ENCODE measurements at regions not wholly inside any gene's neighbourhood (a gene's known extent, or its start where the extent isn't known, plus 50 kb on each side); places are given as distances from the start of the nearest gene placed in this dataset.

GRCh38 chr6:6883011-6883410 is 224.8 kb upstream of the RREB1 start:
- H3K9ac ChIP-seq = no peak overlapping the region
- Mint-ChIP-seq H3K27ac (no peak overlapping the region), H3K36me3 (no peaks in the 10 kb centered on the region), H3K4me3 (no peak overlapping the region), H3K9me3 (no peaks in the 10 kb centered on the region), H3K4me1 (no peaks in the 10 kb centered on the region), H3K27me3 (ENCODE audit: insufficient read depth, low read depth) (peaks cover 3% of the 10 kb centered on the region)
- no peak overlapping the region for H3K4me3 ChIP-seq
- no peaks in the 10 kb centered on the region for H3F3A ChIP-seq (ENCODE audit: low read depth)
- no peaks in the 10 kb centered on the region for H4K20me1 ChIP-seq (ENCODE audit: low read depth)
- H3K79me2 ChIP-seq (ENCODE audit: low read depth) = no peaks in the 10 kb centered on the region
- no peaks in the 10 kb centered on the region for H3K27me3 ChIP-seq
- no peak for DNase-seq (ENCODE audit: low spot score)
- H3K4me1 ChIP-seq = no peaks in the 10 kb centered on the region
- H3K4me2 ChIP-seq = no peak overlapping the region
- TF ChIP-seq EZH2 (IDR thresholded peaks at IDR 0.05) = no peak
- no peak for TF ChIP-seq EZH2phosphoT487 (IDR thresholded peaks at IDR 0.05)
- TF ChIP-seq CTCF (IDR thresholded peaks at IDR 0.05) = no peak
- no peaks in the 10 kb centered on the region for H3K9me3 ChIP-seq (ENCODE audit: low read depth)
- H2AFZ ChIP-seq (replicated peaks) = no peak overlapping the region
- no peaks in the 10 kb centered on the region for H3K36me3 ChIP-seq
- H3K27ac ChIP-seq = no peak overlapping the region

DNA sequence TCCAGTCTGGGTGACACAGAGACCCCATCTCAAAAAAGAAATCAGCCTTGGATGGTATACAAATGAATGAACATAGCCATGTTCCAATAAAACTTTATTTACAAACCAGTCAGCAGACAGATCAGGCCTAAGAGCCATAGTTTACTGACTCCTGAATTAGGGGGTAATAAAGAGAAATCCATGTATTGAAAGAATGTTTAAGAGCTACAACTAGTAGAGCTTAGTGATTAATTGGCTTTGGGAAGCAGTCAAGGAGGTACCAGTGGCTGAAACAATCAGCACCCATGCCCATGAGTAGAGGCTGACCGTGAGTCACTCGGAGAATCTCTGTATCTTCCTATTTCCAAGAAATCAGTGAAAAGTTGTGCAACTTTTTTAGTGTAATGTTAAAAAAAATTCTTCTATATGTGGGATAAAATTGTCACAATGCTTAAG is 223.6 kb upstream of the RREB1 start:
- H3K27me3 Mint-ChIP-seq (ENCODE audit: insufficient read depth, low read depth) = peaks cover 3% of the 10 kb centered on the region

DNA sequence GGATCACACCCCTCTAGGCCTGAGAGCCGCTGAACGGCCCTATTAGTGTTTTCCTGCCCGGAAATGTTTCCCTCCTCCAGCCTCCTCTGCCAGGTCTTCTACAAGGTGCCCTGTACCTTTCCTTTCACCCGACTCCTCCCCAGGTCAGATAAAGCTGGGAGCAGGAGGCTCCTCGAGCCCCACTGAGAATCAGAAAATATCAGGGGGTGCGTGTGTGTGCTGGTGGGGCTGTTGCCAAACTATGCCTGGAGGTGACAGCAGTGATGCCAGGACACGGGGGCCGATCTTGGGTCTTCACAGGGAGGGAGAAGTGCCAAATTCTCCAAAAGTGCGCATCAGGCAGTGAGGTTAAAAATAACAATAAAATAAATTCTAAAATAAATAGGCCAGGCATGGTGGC is 222.8 kb upstream of the RREB1 start:
- Mint-ChIP-seq H3K4me1 (no peaks in the 10 kb centered on the region), H3K4me3 (no peak overlapping the region), H3K27ac (no peak overlapping the region), H3K9me3 (no peaks in the 10 kb centered on the region), H3K27me3 (ENCODE audit: insufficient read depth, low read depth) (peaks cover 3% of the 10 kb centered on the region), H3K36me3 (no peaks in the 10 kb centered on the region)
- no peaks in the 10 kb centered on the region for H3K4me1 ChIP-seq
- no peaks in the 10 kb centered on the region for H3K79me2 ChIP-seq (ENCODE audit: low read depth)
- no peaks in the 10 kb centered on the region for H3K9me3 ChIP-seq (ENCODE audit: low read depth)
- H2AFZ ChIP-seq (replicated peaks) = no peak overlapping the region
- no peak overlapping the region for H3K9ac ChIP-seq
- H3K27ac ChIP-seq = no peak overlapping the region
- TF ChIP-seq CTCF (IDR thresholded peaks at IDR 0.05) = no peak
- no peak for TF ChIP-seq EZH2 (IDR thresholded peaks at IDR 0.05)
- no peak for TF ChIP-seq EZH2phosphoT487 (IDR thresholded peaks at IDR 0.05)
- H3K27me3 ChIP-seq = no peaks in the 10 kb centered on the region
- no peak for DNase-seq (ENCODE audit: low spot score)
- no peaks in the 10 kb centered on the region for H3K36me3 ChIP-seq
- H3F3A ChIP-seq (ENCODE audit: low read depth) = no peaks in the 10 kb centered on the region
- no peak overlapping the region for H3K4me2 ChIP-seq
- H4K20me1 ChIP-seq (ENCODE audit: low read depth) = no peaks in the 10 kb centered on the region
- no peak overlapping the region for H3K4me3 ChIP-seq

More for the DNA sequence above, 223.6 kb upstream of the RREB1 start:
- no peaks in the 10 kb centered on the region for H3K9me3 Mint-ChIP-seq
- Histone ChIP-seq H4K20me1 (ENCODE audit: low read depth) (no peaks in the 10 kb centered on the region), H2AFZ (replicated peaks) (no peak overlapping the region), H3F3A (ENCODE audit: low read depth) (no peaks in the 10 kb centered on the region), H3K4me2 (no peak overlapping the region), H3K36me3 (no peaks in the 10 kb centered on the region), H3K27ac (no peak overlapping the region), H3K4me1 (no peaks in the 10 kb centered on the region), H3K27me3 (no peaks in the 10 kb centered on the region), H3K4me3 (no peak overlapping the region), H3K9ac (no peak overlapping the region), H3K9me3 (ENCODE audit: low read depth) (no peaks in the 10 kb centered on the region), H3K79me2 (ENCODE audit: low read depth) (no peaks in the 10 kb centered on the region)
- no peaks in the 10 kb centered on the region for H3K4me1 Mint-ChIP-seq
- no peaks in the 10 kb centered on the region for H3K36me3 Mint-ChIP-seq
- no peak for DNase-seq (ENCODE audit: low spot score)
- no peak for TF ChIP-seq EZH2phosphoT487 (IDR thresholded peaks at IDR 0.05)
- TF ChIP-seq EZH2 (IDR thresholded peaks at IDR 0.05) = no peak
- TF ChIP-seq CTCF (IDR thresholded peaks at IDR 0.05) = no peak
- H3K4me3 Mint-ChIP-seq = no peak overlapping the region
- H3K27ac Mint-ChIP-seq = no peak overlapping the region

All from neural progenitor cell (in vitro differentiated cells).